ENCODE measurements at regions not wholly inside any gene's neighbourhood (a gene's known extent, or its start where the extent isn't known, plus 50 kb on each side); places are given as distances from the start of the nearest gene placed in this dataset.

- DNase-seq (ENCODE audit: low read depth): no peak
Observed at GRCh38 chr1:90780981-90781380, 63.9 kb upstream of the BARHL2 start.

- DNase-seq (ENCODE audit: low read depth): no peak
Observed at GRCh38 chr1:90779573-90779972, 62.5 kb upstream of the BARHL2 start.

- no peak for DNase-seq (ENCODE audit: low read depth)
Observed at GRCh38 chr1:90778486-90778885, 61.4 kb upstream of the BARHL2 start.

GRCh38 chr1:90773812-90774211, 56.7 kb upstream of the BARHL2 start:
- DNase-seq (ENCODE audit: low read depth): no peak

GRCh38 chr1:90768826-90769225, 51.7 kb upstream of the BARHL2 start:
- no peak for DNase-seq (ENCODE audit: low read depth)

- no peak for DNase-seq (ENCODE audit: low read depth)
Observed at GRCh38 chr1:90768098-90768497, 51.0 kb upstream of the BARHL2 start.

Data from HS-27A (cell line).